ENCODE measurements at regions not wholly inside any gene's neighbourhood (a gene's known extent, or its start where the extent isn't known, plus 50 kb on each side); places are given as distances from the start of the nearest gene placed in this dataset.

DNA sequence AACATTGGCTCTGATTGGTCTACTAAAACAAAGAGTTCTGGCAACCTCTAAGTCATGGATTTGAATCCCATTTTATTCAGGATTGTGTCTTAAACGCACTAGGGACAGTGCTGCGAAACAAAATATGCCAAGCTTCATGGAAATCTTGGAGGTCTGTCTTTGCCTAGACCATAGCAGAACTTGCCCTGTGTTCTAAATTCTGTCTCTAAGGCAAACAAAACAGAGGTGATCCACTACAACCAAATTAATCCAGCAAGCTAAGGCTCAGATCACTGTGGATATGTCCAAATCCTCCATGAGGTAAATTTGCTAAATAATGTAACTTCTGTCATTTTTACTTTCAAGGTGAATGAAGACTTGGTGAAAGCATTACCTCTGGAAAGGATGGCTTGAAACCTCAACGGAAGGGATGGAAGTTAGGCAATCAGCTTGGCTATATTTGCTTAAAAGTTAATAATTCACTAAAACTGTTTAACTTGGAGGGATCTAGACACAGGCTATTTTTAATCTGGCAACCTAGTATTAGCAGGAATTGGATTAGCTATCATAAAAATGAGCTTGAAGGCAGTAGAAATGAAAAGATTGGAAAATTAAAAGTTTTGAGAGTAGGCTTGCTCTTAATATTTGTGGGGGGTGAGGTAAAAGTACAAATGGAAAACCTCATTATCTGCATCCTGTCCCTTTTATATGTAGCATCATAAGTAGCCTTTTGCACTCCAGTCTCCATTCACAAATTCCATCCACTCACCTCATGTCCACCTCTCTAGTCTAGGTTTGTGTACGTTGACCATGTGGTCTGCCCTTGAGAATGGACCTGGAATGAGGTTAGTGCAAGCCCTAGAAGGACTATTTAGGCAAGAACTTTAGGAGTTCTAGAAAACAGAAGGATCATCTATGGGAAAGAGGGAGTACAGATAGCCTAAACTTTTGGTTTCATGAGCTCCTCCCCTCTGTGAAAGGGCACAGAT is 176.2 kb downstream of the SMC2 start (continued):
- TF ChIP-seq ARID5B (CRISPR knock-in tag; IDR thresholded peaks at IDR 0.05) (peak; percentile 36; the same call in 1 of the 2 replicates), ZNF644 (CRISPR knock-in tag; IDR thresholded peaks at IDR 0.05; ENCODE audit: low read depth) (0 out of 2 replicates have a peak, but pooled peaks have one; percentile 35)

DNA sequence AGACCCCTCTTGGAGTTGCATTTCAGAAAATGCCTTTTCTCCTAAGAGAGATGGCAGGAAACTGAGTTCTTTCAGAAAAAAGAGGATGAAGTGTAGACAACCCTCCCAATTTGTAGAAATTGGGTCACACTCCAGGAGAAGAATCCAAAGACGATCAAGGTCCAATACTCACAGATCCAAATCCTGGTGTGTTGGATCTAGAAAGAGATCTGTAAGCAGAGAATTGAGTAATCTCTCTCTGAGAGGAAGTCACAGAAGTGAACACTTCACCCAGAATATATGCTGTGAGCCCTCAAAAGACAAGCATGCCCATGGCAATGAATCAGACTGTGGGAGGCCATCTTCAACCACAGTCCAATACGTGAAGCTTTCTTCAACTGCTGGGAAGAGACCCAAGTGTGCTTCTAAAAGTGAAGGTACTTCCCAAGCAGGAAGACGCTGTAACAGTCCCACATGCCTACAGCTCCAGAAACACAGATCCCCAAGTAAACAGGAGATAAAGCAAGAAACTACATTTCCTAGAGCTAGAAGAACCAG is 182.7 kb downstream of the SMC2 start:
- ATAC-seq = no peak
- intact Hi-C loops (cut with micrococcal nuclease; ENCODE audit: unreplicated experiment) = no loop called here
- H2AFZ ChIP-seq (ENCODE audit: low read length) = no peak overlapping the region

More for the DNA sequence above, 182.7 kb downstream of the SMC2 start:
- FAIRE-seq (no peak), DNase-seq (ENCODE audit: low spot score) (no peak)
- Histone ChIP-seq H3K4me3 (replicated peaks in 1 of 3; ENCODE audit: insufficient read depth in 1 of 3, low read depth in 2 of 3, low read length in 3 of 3) (no peak overlapping the region), H3K9ac (ENCODE audit: insufficient read depth, low read depth, low read length) (no peak overlapping the region), H3K27ac (ENCODE audit: extremely low read length, insufficient read depth, low read length) (no peak overlapping the region), H3K4me2 (ENCODE audit: low read depth, low read length) (no peak overlapping the region), H3K9me3 (ENCODE audit: low read length) (no peaks in the 10 kb centered on the region), H3K4me1 (ENCODE audit: insufficient read depth, low read length) (no peaks in the 10 kb centered on the region), H3K36me3 (replicated peaks in 1 of 2; ENCODE audit: control insufficient read depth in 1 of 2, insufficient read depth in 2 of 2, low read length in 2 of 2) (no peaks in the 10 kb centered on the region), H3K27me3 (ENCODE audit: control insufficient read depth in 1 of 2, insufficient read depth in 2 of 2, low read length in 2 of 2) (no peaks in the 10 kb centered on the region), H4K20me1 (ENCODE audit: insufficient read depth, low read length) (no peaks in the 10 kb centered on the region), H3K79me2 (ENCODE audit: insufficient read depth, low read length) (no peaks in the 10 kb centered on the region)
- TF ChIP-seq JUNB (CRISPR knock-in tag; IDR thresholded peaks at IDR 0.05; ENCODE audit: borderline replicate concordance) (no peak), ZBTB10 (CRISPR knock-in tag; IDR thresholded peaks at IDR 0.05; ENCODE audit: borderline replicate concordance) (no peak), GATA4 (IDR thresholded peaks at IDR 0.05; ENCODE audit: borderline replicate concordance, low read depth) (no peak)
- no TSS peak for BruUV-seq (replicated peaks)
- CTCF ChIA-PET (ENCODE audit: low intra/inter-chr PET ratio, low total read pairs) = no interaction called here
- 23% methylated on average over 2 of the region's 3 CpGs for WGBS (ENCODE audit: low lambda C conversion rate)
- in situ Hi-C loops (cut with HindIII; ENCODE audit: extremely low pct_ligation_motif_present, low pct_unique_long_range_greater_than_20kb) = no loop called here
- POLR2A ChIA-PET = no interaction called here
